Heart left ventricle (tissue), 13 donors: ENCODE measurements at regions not wholly inside any gene's neighbourhood (a gene's known extent, or its start where the extent isn't known, plus 50 kb on each side); places are given as distances from the start of the nearest gene placed in this dataset.

Experiments
- POLR2A ChIP-seq, 2 donors: fragments of 450-650 bp; IDR thresholded peaks; one replicate each; pipeline ENCODE4 v1.6.1; 2017; ENCODE audit warnings: antibody characterized with exemption in 2 of 2, mild to moderate bottlenecking in 2 of 2, moderate library complexity in 2 of 2
- TF ChIP-seq, protein P1 (sequence below), 12 donors: fragments of 200-600 bp; sonication (generic) in 4 of 12; IDR thresholded peaks; one replicate each; pipeline versions ENCODE4 v1.5.0 to v1.8.0; 2018 to 2022; ENCODE audit warnings: antibody characterized with exemption in 12 of 12, mild to moderate bottlenecking in 5 of 12
- donor health status: ischemic (EF 13 %, LVEDD 7.1; RV severe dilation, severe dysfunction).
- donor health status: DM: no; HTN: yes; CAD: no.
- donor health status: DM: no; HTN: no; CAD: no.
- donor health status: ischemic (EF 25% LVEDD 6.9; RV normal size, moderate dysfunction).
- donor health status: ischemic (EF 25% LVEDD 5.7; RV mildly dilated, moderate dysfunction).
- donor health status: ischemic (EF 35%, LVEDD 5.7; RV mildly dilated, moderate dysfunction).
- donor health status: nonischemic (EF 11% LVEDD 7.7; RV severe dilation, severe dysfunction).
- donor health status: DM: yes; HTN: yes; CAD: no.
- donor health status: PGD.
- donor health status: ischemic (EF 29% LVEDD 5.4; RV normal size, mild dysfunction).
- donor health status: nonischemic (EF 23%, LVEDD 6.1; RV moderate dilation, normal function).

DNA sequence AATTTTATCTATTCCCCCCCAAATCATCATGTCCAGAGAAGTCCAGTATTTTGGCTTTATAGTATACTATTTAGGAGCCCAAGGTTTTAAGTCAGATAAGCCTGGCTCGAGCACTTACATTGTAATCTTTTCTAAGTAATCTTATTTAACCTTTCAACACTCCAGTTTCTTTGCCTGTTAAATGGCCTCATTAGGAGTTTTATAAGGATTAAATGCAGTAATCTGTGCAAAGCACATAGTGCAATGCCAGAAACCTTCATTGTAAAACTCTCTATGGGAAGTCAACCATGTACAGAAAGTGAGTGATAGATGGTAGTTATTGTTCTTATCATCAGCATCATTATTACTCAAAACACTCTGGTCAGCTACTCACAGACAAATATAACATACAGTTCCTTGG is 1330.4 kb downstream of the SLC16A7 start:
- no peak for TF ChIP-seq POLR2A (IDR thresholded peaks at IDR 0.05)
- TF ChIP-seq, protein P1, sequence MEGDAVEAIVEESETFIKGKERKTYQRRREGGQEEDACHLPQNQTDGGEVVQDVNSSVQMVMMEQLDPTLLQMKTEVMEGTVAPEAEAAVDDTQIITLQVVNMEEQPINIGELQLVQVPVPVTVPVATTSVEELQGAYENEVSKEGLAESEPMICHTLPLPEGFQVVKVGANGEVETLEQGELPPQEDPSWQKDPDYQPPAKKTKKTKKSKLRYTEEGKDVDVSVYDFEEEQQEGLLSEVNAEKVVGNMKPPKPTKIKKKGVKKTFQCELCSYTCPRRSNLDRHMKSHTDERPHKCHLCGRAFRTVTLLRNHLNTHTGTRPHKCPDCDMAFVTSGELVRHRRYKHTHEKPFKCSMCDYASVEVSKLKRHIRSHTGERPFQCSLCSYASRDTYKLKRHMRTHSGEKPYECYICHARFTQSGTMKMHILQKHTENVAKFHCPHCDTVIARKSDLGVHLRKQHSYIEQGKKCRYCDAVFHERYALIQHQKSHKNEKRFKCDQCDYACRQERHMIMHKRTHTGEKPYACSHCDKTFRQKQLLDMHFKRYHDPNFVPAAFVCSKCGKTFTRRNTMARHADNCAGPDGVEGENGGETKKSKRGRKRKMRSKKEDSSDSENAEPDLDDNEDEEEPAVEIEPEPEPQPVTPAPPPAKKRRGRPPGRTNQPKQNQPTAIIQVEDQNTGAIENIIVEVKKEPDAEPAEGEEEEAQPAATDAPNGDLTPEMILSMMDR (IDR thresholded peaks at IDR 0.05): no peak
